ENCODE measurements at regions not wholly inside any gene's neighbourhood (a gene's known extent, or its start where the extent isn't known, plus 50 kb on each side); places are given as distances from the start of the nearest gene placed in this dataset.

GRCh38 chr11:101211407-101211975 lies 81.9 kb upstream of the PGR start:
- no peak for DNase-seq (ENCODE audit: low spot score)

GRCh38 chr11:101202614-101203013 lies 73.0 kb upstream of the PGR start:
- DNase-seq (ENCODE audit: low spot score), result no peak

GRCh38 chr11:101199416-101199815 lies 69.8 kb upstream of the PGR start:
- no peak for DNase-seq (ENCODE audit: low spot score)

DNA sequence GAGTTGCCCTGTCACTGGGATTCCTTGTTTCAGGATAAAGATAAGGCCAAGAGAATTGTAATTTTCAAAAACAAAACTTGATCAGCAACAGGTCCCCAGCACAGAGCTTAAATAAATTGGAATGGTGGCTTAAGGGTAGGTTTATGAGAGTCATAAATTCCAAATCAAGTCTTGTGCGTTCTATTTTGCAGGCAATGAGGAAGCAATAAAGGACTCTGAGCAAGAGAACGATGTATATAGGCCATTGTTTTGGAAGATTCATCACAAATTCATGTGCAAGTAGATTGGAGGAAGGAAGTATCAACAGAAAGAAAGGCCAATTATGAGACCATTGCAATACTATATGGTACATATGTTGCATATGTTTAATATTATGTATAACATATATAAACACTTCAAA lies 65.7 kb upstream of the PGR start:
- no peak for DNase-seq (ENCODE audit: low spot score)

DNA sequence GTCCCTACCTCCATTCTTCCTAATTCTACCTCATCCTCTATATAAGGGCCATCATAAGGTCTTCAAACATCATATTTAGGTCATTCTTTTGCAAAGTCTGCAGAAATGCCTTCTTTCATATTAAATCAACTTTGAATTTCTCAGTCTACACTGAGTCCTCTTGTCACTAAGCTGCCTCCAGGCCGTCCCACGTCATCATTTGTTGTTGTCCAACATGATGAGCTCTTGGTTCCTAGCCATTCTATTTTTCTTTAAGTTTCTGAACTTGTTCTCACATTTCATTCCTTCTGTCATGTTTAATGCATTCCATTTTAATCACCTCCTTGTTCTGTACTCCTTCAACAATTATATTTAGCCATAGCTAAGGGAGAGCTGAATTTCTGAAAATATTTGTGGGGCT lies 59.2 kb upstream of the PGR start:
- no peak for DNase-seq (ENCODE audit: low spot score)

- DNase-seq (ENCODE audit: low spot score), result no peak
Observed at GRCh38 chr11:101188173-101188572, 58.6 kb upstream of the PGR start.

DNA sequence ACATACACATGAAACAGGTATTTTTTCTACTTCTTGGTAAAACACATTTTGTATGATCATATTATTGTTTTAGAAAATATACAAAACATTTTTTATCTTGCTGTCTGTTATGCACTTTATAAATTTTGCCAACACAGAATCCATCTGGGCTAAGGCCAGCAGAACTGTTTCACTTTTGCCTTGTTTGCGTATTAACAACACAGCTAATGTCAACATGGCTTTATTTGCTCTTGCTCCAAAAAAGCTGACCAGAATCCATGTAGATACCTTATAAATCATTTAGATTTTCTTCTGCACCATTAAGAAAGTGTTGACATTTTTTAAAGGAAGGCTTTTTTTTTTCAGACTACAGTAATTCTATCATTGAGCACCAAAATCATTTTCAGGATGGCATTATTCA lies 58.1 kb upstream of the PGR start:
- DNase-seq (ENCODE audit: low spot score), result no peak

DNA sequence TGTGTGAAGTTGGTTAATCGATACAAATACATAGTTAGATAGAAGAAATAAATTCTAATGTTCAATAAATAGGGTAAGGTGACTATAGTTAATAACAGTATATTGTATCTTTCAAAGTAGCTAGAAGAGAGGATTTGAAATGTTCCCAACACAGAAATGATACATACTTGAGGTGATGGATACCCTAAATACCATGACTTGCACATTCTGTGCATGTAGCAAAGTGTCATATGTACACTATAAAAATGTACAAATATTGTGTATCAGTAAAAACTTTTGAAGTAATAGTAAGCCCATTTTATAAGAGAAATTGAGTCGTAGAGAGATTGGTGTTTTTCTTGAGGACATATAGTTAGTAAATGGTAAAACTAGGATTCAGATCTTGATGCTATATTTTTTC lies 56.4 kb upstream of the PGR start:
- DNase-seq (ENCODE audit: low spot score), result no peak

DNA sequence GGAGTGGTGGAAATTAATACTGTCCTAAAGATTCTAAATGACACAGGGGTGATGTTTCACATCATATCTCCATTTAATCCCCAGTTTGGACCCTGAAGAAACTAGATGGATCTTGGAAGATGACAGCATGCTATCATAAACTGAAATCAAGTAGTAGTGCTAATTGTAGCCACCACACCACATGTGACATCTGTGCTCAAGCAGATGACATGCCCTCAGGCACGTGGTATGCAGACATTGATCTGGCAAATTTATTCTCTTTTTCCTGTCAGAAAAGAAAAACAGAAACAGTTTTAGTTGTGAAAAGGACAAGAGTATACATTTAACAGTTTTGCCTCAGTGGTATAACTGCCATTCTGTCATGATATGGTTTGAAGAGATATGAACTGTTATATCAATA lies 52.9 kb upstream of the PGR start:
- no peak for DNase-seq (ENCODE audit: low spot score)

DNA sequence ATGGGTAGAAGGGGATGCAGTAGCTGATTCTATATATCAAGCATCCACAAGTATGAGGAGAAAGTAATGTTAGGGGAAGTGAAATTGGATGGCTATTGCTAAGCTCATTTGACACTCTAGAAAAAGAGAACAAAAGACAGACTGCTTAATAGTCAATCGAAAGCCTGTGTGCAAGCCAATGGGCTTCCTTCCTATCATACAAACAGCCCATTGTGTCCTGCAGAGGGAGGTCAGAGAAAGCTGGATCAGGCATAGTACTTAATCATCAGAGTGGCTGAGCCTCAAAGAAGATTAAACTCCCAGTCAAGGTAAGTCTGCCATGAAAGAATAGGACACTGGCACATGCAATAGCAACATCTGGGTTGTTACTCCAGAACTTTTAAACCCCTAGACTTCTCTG lies 50.9 kb upstream of the PGR start:
- peak; percentile 15 for DNase-seq (ENCODE audit: low spot score)
